LNCaP clone FGC (cell line): ENCODE measurements at regions not wholly inside any gene's neighbourhood (a gene's known extent, or its start where the extent isn't known, plus 50 kb on each side); places are given as distances from the start of the nearest gene placed in this dataset.

Source experiments
- DNase-seq: peaks from one replicate; pipeline ENCODE4 v3.0.0-alpha.2; 2011; ENCODE audit warnings: low read depth
- H3K4me3 ChIP-seq: 2 replicates; pipeline ENCODE4 v1.5.1; 2011; ENCODE audit warnings: mild to moderate bottlenecking, low read depth, low read length, control low read depth
- CTCF ChIP-seq: IDR thresholded peaks from 2 replicates; pipeline ENCODE4 v1.5.1; 2012; ENCODE audit warnings: mild to moderate bottlenecking; ENCODE audit not compliant: control insufficient read depth, insufficient read depth; ENCODE audit errors: extremely low read depth

GRCh38 chr2:72032481-72033041 lies 115.1 kb downstream of the CYP26B1 start:
- no peak for TF ChIP-seq CTCF
- DNase-seq, result no peak
- no peak overlapping the region for H3K4me3 ChIP-seq

DNA sequence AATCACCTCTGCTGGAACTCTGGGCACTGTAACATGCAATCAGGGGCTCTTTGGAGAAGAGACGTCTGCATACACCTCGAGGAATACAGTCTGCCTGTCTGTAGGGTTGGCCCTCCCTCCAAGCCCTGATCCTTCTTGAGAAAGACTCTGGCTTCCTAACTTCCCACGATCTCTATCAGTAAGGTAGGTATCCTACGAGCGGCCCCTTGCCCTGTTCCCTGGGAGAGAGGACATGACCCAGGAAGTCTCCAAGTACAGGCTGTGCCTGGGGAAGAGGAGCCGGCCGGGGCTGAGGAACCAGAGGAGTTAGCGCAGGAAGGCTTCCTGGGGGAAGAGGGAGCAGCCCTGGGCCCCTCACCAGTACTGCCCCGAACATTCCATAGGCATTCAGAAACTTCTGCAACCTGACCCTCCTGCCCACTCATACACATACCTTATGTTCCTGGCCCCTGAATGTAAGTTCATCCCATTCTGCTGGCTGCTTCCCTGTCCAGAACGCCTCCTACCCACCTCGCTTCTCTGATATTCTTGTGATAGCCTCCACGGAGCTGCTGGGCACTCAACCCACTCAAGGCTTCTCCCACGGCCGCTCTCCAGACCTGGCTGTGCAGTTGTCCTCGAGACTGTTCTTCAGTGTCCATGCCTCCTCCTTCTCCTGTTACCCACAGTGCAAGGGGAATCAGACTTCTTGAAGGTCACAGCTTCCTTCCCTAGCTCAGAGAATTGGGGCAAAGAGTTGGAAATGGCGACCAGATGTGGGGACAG lies 116.1 kb downstream of the CYP26B1 start:
- no peak for DNase-seq
- no peak overlapping the region for H3K4me3 ChIP-seq
- no peak for TF ChIP-seq CTCF

GRCh38 chr2:72028996-72029395 lies 118.7 kb downstream of the CYP26B1 start:
- TF ChIP-seq CTCF, result no peak
- DNase-seq, result no peak
- no peak overlapping the region for H3K4me3 ChIP-seq

- H3K4me3 ChIP-seq, result no peak overlapping the region
- no peak for TF ChIP-seq CTCF
- no peak for DNase-seq
Observed at GRCh38 chr2:72028351-72028995, 119.2 kb downstream of the CYP26B1 start.

- TF ChIP-seq CTCF, result no peak
- H3K4me3 ChIP-seq, result no peak overlapping the region
- no peak for DNase-seq
Observed at GRCh38 chr2:72027426-72028161, 120.1 kb downstream of the CYP26B1 start.

DNA sequence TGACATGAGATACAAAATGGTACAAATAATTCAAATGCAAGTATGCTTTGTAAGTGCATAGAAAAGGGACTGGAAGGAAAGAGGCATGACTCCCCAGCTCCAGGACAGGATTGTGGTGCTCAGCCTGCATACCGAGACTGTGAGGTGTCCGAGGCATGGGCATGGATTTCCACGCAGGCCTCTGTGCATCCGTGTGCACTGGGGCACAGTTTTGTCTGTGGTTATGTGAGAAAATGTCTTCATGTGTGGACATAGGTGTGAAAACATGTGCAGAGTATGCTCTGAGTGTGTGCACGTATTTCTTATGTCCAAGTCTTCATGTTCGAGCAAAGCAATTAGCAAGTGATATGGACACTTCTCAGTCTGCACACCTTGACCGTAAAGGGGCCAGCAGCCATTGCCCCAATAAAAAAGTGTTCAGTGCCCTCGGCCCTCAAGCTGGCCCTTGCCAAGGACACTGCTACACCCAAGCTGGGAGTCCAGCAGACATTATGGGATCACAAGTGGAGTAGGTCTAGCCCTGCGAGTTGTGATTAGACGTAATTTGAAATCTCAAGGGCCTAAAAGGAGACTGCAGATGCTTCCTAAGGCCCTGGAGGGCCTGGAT lies 120.7 kb downstream of the CYP26B1 start:
- no peak for TF ChIP-seq CTCF
- H3K4me3 ChIP-seq, result no peak overlapping the region
- DNase-seq, result no peak
